GM21576 (cell line): ENCODE measurements at regions not wholly inside any gene's neighbourhood (a gene's known extent, or its start where the extent isn't known, plus 50 kb on each side); places are given as distances from the start of the nearest gene placed in this dataset.

Source experiments
- ATAC-seq: cut with Tn5 transposase; IDR thresholded peaks from one replicate; pipeline ENCODE4 v1.9.1; 2021; ENCODE audit warnings: mild to moderate bottlenecking, moderate library complexity; ENCODE audit not compliant: unreplicated experiment

GRCh38 chr10:63707254-63707910 is 186.2 kb downstream of the REEP3 start:
- ATAC-seq, result peak; percentile 74

DNA sequence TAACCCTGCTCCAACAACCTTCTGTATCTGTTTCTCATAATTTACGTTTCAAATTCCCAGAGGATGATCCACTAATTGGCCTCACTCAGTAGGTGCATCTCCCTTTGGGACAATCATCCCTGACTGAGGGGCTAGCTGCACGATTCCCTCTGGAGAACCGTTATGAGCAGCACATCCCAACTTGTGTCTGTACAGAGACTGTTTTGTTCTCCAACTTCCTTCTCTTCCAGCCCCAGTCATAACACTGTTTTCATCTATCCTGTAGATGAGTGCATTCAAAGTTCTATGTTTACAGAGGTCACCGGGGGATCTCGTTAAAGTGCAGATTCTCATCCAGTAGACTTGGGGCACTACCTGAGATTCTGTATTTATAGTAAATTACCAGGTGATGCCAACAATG is 187.2 kb downstream of the REEP3 start:
- no peak for ATAC-seq

DNA sequence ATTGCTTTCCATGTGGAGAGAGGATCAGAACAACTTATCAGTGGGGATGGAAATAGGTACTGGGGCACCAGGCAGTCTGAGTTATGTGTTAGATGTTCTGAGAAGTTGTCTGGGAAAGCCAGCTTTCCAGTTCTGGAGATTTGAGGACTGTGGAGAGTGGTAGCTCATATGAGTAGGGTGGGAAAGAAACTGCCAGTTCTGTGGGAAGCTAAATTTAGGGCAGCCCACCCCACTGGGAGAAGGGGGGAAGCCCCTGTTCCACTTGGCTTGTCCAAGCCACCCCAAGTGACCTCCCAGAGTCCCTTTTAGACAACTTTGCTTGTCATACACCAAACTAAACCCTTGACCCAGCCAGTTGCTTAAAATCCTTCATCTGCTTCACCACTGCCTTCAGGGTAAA is 189.5 kb downstream of the REEP3 start:
- ATAC-seq, result no peak

GRCh38 chr10:63711361-63711760 is 190.2 kb downstream of the REEP3 start:
- ATAC-seq, result no peak

GRCh38 chr10:63711867-63712716 is 190.9 kb downstream of the REEP3 start:
- ATAC-seq, result no peak

DNA sequence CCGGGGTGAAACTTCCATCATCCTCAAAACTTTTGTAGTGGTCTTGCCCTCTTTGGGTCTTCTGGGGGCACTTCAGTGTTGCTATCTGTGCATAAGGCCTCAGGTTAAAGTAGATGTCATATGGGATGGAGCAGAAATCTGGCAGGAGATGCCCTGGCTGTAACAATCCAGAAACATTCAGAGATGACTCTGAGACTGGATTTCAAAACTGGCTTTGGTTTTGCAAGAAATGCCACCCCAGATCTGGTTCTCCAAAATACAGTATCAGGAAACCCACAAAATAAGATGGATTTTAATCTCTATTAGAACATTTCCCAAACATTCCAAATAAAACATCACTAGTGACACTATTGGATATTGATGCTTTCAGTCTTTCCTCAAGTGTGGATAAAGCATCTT is 191.5 kb downstream of the REEP3 start:
- no peak for ATAC-seq

- no peak for ATAC-seq
Observed at GRCh38 chr10:63713191-63714144, 192.3 kb downstream of the REEP3 start.

DNA sequence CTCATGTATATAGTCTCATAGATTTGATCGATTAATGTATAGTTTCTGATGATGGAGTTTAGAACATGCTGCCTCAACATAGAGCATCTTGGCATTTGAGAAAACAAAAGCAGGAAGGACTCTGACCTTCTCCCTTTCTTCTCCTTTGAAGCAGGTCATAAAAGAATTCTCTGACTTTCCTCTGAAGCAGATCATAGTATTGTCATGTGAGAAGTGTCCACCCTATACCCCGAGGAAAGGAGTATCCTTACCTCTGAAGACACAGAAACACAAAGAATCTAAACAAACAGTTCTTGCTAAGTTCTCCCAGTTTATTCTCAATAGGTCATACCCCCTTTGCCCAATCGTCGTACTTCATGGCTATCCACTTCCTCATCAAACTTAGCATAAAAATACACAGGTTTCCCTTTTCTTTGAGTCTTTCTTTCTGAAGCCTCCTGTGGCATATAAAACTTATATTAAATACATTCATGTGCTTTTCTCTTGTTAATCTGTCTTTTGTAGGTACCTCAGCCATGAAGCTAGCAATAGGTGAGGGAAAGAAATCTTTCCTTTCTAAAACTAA is 194.9 kb downstream of the REEP3 start:
- ATAC-seq, result no peak

- no peak for ATAC-seq
Observed at GRCh38 chr10:63717027-63717715, 196.0 kb downstream of the REEP3 start.

DNA sequence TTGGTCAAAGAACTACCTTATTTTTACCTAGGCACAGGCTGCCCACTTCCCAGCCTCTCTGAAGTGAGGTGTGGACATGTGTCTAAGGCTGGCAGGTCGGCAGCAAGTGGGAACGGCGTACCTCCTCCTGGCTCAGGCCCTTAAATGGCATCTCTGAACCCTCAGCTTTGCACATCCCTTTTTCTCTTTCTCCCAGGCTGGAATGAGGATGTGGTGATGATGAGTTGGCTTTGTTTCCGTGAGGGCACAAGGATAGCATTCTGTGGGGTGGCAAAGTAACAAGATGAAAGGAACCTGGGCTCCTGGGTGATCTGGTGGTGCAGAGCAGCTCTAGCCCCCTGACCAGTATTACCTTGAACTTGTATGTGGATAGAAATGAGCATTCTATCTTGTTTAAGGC is 196.8 kb downstream of the REEP3 start:
- ATAC-seq, result no peak

DNA sequence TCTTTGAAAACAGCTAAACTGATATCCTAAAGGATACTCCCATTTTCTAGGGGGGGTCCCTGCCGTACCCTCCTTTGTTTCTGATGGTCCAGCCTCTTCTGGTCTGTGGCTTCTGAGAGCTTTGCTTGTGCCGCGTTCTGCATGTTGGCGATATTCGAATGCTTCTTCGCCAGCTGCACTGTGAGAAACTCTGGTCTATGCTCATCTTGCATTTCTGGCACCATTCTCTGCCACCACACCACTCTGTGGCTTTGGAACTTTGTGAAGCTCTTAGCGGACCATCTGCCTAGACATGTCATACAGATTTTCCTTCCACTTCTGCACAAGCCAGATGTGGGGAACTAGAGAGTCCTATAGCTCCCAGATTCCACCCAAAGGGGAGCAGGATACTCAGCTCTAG is 197.2 kb downstream of the REEP3 start:
- no peak for ATAC-seq

DNA sequence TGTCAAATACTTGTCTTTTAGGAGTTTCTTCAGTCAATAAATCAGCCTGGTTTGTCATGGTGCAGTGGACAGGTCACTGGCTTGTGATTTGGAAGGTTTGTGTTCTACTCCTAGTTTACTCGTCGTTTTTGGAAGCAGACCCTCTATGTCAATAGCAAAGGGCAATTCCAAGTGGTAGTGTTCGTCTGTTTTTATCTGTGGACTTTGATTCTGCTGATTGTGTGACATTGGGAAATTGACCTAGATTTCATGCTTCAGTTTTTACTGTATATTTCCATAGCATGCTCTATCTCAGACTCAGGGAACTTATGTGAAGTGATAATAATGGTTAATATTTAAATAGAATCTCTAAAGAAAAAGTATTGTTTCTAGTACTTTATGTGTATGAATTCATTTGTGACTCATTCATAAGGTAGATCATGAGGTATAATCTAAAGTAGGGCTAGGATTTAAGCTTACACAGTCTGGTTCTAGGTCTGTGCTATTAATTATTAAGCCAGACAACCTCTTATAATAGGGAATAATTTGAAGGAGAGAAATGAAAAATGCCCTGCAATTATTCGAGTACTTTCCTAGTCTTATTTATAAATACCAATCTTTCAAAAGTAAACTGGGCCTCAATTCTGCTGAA is 198.1 kb downstream of the REEP3 start:
- ATAC-seq, result no peak

GRCh38 chr10:63720072-63720537 is 198.9 kb downstream of the REEP3 start:
- peak; percentile 67 for ATAC-seq

GRCh38 chr10:63720676-63721075 is 199.5 kb downstream of the REEP3 start:
- peak; percentile 44 for ATAC-seq

DNA sequence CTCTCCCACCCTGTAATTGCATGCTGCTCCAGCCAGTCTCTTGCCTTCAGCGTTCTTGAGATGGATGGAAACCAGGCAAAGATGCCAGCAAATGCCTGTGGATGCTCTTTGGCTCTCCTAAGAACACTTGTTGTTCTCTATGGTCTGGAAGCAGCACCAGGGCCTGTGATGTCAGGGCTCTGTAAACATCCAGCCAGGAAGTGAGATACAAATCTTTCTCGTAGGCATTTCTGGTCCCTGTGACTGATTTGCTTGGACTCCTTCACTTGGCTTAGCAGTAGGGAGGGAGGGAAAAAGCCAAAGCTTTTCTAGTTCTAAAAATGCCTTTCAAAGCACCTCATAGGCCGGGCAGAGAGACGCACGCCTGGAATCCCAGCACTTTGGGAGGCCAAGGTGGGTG is 201.3 kb downstream of the REEP3 start:
- ATAC-seq, result no peak

DNA sequence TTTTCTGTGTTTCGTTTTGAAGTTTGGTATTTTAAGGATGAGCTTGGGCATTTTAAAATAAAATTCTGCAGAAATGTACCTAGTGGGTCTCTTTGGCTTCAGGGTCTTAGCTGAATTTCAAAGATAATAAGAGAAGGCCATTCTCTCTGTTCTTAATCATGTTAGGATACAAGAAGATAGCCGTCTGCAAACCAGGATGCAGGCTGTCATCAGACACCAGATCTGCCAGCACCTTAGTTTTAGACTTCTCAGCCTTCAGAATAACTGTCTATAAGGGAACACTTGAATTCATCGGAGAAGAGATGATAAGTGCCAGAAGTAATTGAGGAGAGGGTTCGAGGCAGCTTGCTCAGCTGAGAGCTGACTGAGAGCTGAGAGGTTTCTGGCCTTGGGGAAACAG is 202.1 kb downstream of the REEP3 start:
- no peak for ATAC-seq

- ATAC-seq, result no peak
Observed at GRCh38 chr10:63723741-63724140, 202.5 kb downstream of the REEP3 start.

DNA sequence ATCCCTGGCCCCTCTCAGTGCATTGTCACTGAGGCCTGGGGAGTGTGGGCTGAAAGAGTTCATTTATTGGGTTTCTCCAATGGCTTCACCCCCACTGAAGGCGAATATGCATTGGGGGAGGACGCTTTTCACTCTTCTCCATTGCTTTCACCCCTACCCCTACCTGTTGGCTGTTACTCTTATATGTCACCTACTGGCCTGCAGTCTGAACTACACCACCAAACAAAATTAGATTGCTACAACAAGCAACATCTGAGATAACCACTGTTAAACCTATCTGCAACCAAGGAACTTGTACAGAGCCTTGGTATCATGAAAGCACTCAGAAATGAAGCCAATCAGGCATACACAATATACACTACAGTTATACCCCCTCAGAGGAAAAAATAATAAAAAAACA is 203.7 kb downstream of the REEP3 start:
- ATAC-seq, result no peak

GRCh38 chr10:63726867-63727266 is 205.7 kb downstream of the REEP3 start:
- ATAC-seq, result no peak

DNA sequence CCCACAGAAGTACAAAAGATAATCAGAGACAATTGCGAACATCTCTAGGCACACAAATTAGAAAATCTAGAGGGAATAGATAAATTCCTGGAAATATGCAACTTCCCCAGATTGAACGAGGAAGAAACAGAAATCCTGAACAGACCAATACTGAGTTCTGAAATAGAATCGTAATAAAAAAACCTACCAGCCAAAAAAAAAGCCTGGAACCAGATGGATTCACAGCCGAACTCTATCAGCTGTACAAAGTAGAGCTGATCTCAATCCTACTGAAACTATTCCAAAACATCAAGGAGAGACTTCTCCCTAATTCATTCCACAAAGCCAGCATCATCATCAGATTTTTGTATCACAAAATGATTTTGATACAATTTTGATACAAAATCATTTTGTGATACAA is 206.4 kb downstream of the REEP3 start:
- ATAC-seq, result no peak
